ENCODE measurements at regions not wholly inside any gene's neighbourhood (a gene's known extent, or its start where the extent isn't known, plus 50 kb on each side); places are given as distances from the start of the nearest gene placed in this dataset.

DNA sequence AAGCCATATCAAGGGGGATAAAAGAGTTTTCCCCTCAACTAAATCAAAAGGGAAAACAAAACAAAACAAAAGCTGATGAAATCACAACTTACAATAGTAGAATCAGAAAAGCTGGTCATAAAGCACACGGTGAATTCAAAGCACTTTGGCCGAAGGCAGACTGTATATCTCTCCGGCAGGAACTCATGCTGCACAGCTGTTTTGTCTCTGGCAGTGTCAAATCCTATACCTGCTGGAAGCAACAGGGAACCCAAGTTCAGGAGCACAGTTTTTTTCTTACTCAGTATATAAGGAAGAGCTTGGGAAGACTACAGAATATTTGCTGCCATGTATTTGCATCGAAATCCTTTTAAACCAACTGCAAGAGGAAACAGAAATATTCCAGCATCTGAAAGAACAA is 213.7 kb downstream of the RFC3 start:
- no peak overlapping the region for H2AK5ac ChIP-seq (ENCODE audit: low read depth, low read length)
- H3K4me1 ChIP-seq (ENCODE audit: control insufficient read depth, insufficient read depth, low read length) = no peaks in the 10 kb centered on the region
- no peak overlapping the region for H4K91ac ChIP-seq (ENCODE audit: insufficient read depth, low read depth, low read length)
- WGBS, 2 experiments (ENCODE audit: extremely low coverage in 2 of 2, insufficient read length in 1 of 2) = no CpG with 5 or more reads among the region's 4 CpGs
- intact Hi-C loops (cut with micrococcal nuclease) = no loop called here
- TF ChIP-seq BHLHE40 (IDR thresholded peaks at IDR 0.05; ENCODE audit: low read depth, low read length) (no peak), POLR2A (IDR thresholded peaks at IDR 0.05; ENCODE audit: low read depth, low read length) (no peak), MXI1 (IDR thresholded peaks at IDR 0.05; ENCODE audit: borderline replicate concordance, low read depth, low read length) (no peak), RAD21 (IDR thresholded peaks at IDR 0.05; ENCODE audit: low read length) (no peak), CEBPB (IDR thresholded peaks at IDR 0.05; ENCODE audit: low read depth, low read length) (no peak), MAZ (IDR thresholded peaks at IDR 0.05; ENCODE audit: borderline replicate concordance, low read depth, low read length) (no peak), CHD1 (IDR thresholded peaks at IDR 0.05; ENCODE audit: low read depth, low read length) (no peak), SMC3 (IDR thresholded peaks at IDR 0.05; ENCODE audit: low read depth, low read length) (no peak), RCOR1 (IDR thresholded peaks at IDR 0.05; ENCODE audit: insufficient replicate concordance, low read length) (no peak), FOS (IDR thresholded peaks at IDR 0.05; ENCODE audit: low read depth, low read length) (no peak), RFX5 (IDR thresholded peaks at IDR 0.05; ENCODE audit: low read depth, low read length) (no peak), MAFK (IDR thresholded peaks at IDR 0.05; ENCODE audit: low read depth, low read length) (no peak)
- TF ChIP-seq, protein P1, sequence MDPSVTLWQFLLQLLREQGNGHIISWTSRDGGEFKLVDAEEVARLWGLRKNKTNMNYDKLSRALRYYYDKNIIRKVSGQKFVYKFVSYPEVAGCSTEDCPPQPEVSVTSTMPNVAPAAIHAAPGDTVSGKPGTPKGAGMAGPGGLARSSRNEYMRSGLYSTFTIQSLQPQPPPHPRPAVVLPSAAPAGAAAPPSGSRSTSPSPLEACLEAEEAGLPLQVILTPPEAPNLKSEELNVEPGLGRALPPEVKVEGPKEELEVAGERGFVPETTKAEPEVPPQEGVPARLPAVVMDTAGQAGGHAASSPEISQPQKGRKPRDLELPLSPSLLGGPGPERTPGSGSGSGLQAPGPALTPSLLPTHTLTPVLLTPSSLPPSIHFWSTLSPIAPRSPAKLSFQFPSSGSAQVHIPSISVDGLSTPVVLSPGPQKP (IDR thresholded peaks at IDR 0.05; ENCODE audit: borderline replicate concordance, low read depth, low read length) = no peak
- TF ChIP-seq, protein P2, sequence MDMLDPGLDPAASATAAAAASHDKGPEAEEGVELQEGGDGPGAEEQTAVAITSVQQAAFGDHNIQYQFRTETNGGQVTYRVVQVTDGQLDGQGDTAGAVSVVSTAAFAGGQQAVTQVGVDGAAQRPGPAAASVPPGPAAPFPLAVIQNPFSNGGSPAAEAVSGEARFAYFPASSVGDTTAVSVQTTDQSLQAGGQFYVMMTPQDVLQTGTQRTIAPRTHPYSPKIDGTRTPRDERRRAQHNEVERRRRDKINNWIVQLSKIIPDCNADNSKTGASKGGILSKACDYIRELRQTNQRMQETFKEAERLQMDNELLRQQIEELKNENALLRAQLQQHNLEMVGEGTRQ (IDR thresholded peaks at IDR 0.05; ENCODE audit: low read depth, low read length) = no peak
- TF ChIP-seq, protein P3, sequence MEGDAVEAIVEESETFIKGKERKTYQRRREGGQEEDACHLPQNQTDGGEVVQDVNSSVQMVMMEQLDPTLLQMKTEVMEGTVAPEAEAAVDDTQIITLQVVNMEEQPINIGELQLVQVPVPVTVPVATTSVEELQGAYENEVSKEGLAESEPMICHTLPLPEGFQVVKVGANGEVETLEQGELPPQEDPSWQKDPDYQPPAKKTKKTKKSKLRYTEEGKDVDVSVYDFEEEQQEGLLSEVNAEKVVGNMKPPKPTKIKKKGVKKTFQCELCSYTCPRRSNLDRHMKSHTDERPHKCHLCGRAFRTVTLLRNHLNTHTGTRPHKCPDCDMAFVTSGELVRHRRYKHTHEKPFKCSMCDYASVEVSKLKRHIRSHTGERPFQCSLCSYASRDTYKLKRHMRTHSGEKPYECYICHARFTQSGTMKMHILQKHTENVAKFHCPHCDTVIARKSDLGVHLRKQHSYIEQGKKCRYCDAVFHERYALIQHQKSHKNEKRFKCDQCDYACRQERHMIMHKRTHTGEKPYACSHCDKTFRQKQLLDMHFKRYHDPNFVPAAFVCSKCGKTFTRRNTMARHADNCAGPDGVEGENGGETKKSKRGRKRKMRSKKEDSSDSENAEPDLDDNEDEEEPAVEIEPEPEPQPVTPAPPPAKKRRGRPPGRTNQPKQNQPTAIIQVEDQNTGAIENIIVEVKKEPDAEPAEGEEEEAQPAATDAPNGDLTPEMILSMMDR (conservative IDR thresholded peaks at IDR 0.05; ENCODE audit: low read depth, low read length) = no peak
- in situ Hi-C loops (cut with MboI; ENCODE audit: low sequenced_read_pairs) = no loop called here
- H2BK5ac ChIP-seq (ENCODE audit: low read depth, low read length, poor library complexity, severe bottlenecking) = no peak overlapping the region
- H3K23ac ChIP-seq (ENCODE audit: low read depth, low read length) = no peak overlapping the region
- no peak overlapping the region for H3K4me2 ChIP-seq (ENCODE audit: low read depth, low read length)
- ATAC-seq (ENCODE audit: low read depth) (no peak), DNase-seq (no peak)
- dilution Hi-C loops (cut with HindIII; ENCODE audit: low sequenced_read_pairs, unreplicated experiment) = no loop called here
- CTCF ChIA-PET = no interaction called here
- no peak overlapping the region for H3K4me3 ChIP-seq (ENCODE audit: insufficient read depth, low read depth, low read length)
- H2AFZ ChIP-seq (replicated peaks; ENCODE audit: low read length, poor library complexity) = no peak overlapping the region
- no peak overlapping the region for H2BK20ac ChIP-seq (ENCODE audit: low read depth, low read length)
- H3K9me1 ChIP-seq (ENCODE audit: insufficient read depth, low read length) = no peaks in the 10 kb centered on the region
- no peak overlapping the region for H3K14ac ChIP-seq (replicated peaks; ENCODE audit: low read depth, low read length)
- no peak overlapping the region for H2BK120ac ChIP-seq (ENCODE audit: low read depth, low read length)
- no TSS peak for BruUV-seq (replicated peaks)
- no peaks in the 10 kb centered on the region for H3K27me3 ChIP-seq (ENCODE audit: control insufficient read depth, insufficient read depth, low read length)
- no peak overlapping the region for H4K8ac ChIP-seq (ENCODE audit: low read depth in 2 of 2, low read length in 2 of 2)
- H3K9ac ChIP-seq (ENCODE audit: low read depth, low read length) = no peak overlapping the region
- no peak overlapping the region for H2BK15ac ChIP-seq (ENCODE audit: low read depth, low read length)
- H3K18ac ChIP-seq (ENCODE audit: low read depth, low read length) = no peak overlapping the region
- H3K4ac ChIP-seq (ENCODE audit: low read depth, low read length) = no peak overlapping the region
- no peaks in the 10 kb centered on the region for H3K36me3 ChIP-seq (ENCODE audit: control insufficient read depth, insufficient read depth, low read length)
- H4K20me1 ChIP-seq (ENCODE audit: insufficient read depth, low read length) = no peaks in the 10 kb centered on the region
- H2AK9ac ChIP-seq (replicated peaks; ENCODE audit: low read depth, low read length, poor library complexity) = no peak overlapping the region
- H3K56ac ChIP-seq (ENCODE audit: extremely low read depth, insufficient read depth, low read length) = no peak overlapping the region
- no peak overlapping the region for H4K5ac ChIP-seq (ENCODE audit: low read depth, low read length)
- H3K79me1 ChIP-seq (ENCODE audit: low read depth in 1 of 2, low read length in 2 of 2) = no peaks in the 10 kb centered on the region
- no peak overlapping the region for H3K27ac ChIP-seq (ENCODE audit: insufficient read depth, low read length)
- H3K9me3 ChIP-seq (ENCODE audit: control insufficient read depth, insufficient read depth, low read length) = no peaks in the 10 kb centered on the region
- POLR2A ChIA-PET (ENCODE audit: unreplicated experiment) = no interaction called here

All from IMR-90 (cell line).